ENCODE measurements at regions not wholly inside any gene's neighbourhood (a gene's known extent, or its start where the extent isn't known, plus 50 kb on each side); places are given as distances from the start of the nearest gene placed in this dataset.

GRCh38 chr6:84415517-84415916 lies 188.1 kb upstream of the CEP162 start:
- TF ChIP-seq CTCF (conservative IDR thresholded peaks at IDR 0.05; ENCODE audit: low read depth, low read length), result no peak
- DNase-seq (ENCODE audit: low read depth), result no peak
- no peak overlapping the region for H3K4me3 ChIP-seq (ENCODE audit: low read depth, low read length)

DNA sequence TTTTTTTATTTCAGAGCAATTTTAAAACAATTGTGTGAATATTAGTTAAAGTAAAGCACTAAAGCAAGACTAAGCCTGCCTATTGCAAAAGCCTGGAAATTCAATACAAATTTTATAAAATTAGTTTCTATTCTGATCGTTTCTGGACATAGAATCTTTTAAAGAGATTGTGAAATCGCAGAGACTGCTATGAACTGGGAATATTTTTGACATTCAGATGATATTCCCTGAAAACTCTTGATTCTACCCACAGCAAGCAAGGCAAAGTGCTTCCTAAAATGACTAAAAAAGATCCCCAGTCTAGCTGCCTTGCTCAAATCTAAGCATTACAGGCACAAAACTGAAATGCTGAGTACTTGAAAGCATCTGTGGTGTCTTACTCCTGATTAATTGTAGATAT lies 187.6 kb upstream of the CEP162 start:
- no peak overlapping the region for H3K4me3 ChIP-seq (ENCODE audit: low read depth, low read length)
- TF ChIP-seq CTCF (conservative IDR thresholded peaks at IDR 0.05; ENCODE audit: low read depth, low read length), result no peak
- DNase-seq (ENCODE audit: low read depth), result no peak

GRCh38 chr6:84414531-84414930 lies 187.1 kb upstream of the CEP162 start:
- no peak for DNase-seq (ENCODE audit: low read depth)
- TF ChIP-seq CTCF (conservative IDR thresholded peaks at IDR 0.05; ENCODE audit: low read depth, low read length), result no peak
- H3K4me3 ChIP-seq (ENCODE audit: low read depth, low read length), result no peak overlapping the region

DNA sequence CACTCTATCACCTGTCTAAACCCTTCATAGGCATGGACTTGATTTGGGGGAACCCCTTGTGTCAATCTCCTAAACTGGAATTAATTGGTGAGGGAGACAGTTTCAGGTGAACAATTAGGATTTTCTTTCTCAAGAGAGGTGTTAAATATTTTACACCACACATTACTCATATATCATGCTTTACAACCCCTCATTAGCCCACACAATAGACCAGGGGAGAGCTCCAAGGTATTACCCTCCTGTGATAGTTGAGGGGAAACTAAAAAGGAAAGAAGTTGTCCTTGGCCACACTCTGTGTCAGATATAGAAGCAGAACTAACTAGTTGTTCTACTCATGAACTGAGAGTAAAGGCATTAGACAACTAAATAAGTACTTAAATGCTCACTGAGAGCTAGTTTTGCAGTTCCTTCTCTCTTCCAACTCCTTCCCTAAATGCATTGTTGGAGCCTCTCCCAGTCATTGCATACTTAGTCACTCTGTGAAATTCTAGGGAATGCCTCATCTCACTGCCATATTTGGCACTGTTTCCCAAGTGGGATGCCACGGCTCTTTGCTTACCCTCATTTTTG lies 183.7 kb upstream of the CEP162 start:
- H3K4me3 ChIP-seq (ENCODE audit: low read depth, low read length), result no peak overlapping the region
- no peak for TF ChIP-seq CTCF (conservative IDR thresholded peaks at IDR 0.05; ENCODE audit: low read depth, low read length)
- DNase-seq (ENCODE audit: low read depth), result peak; percentile 60

GRCh38 chr6:84409911-84410310 lies 182.5 kb upstream of the CEP162 start:
- no peak for DNase-seq (ENCODE audit: low read depth)
- no peak overlapping the region for H3K4me3 ChIP-seq (ENCODE audit: low read depth, low read length)

GRCh38 chr6:84408028-84408427 lies 180.6 kb upstream of the CEP162 start:
- DNase-seq (ENCODE audit: low read depth), result no peak
- TF ChIP-seq CTCF (conservative IDR thresholded peaks at IDR 0.05; ENCODE audit: low read depth, low read length), result no peak
- no peak overlapping the region for H3K4me3 ChIP-seq (ENCODE audit: low read depth, low read length)

More at GRCh38 chr6:84409911-84410310, 182.5 kb upstream of the CEP162 start:
- TF ChIP-seq CTCF (conservative IDR thresholded peaks at IDR 0.05; ENCODE audit: low read depth, low read length), result no peak

- no peak for TF ChIP-seq CTCF (conservative IDR thresholded peaks at IDR 0.05; ENCODE audit: low read depth, low read length)
- no peak for DNase-seq (ENCODE audit: low read depth)
These were observed 176.1 kb upstream of the CEP162 start for GRCh38 chr6:84403545-84403944.

More at GRCh38 chr6:84403545-84403944, 176.1 kb upstream of the CEP162 start:
- H3K4me3 ChIP-seq (ENCODE audit: low read depth, low read length), result no peak overlapping the region
